ENCODE measurements at regions not wholly inside any gene's neighbourhood (a gene's known extent, or its start where the extent isn't known, plus 50 kb on each side); places are given as distances from the start of the nearest gene placed in this dataset.
"Not testable (repeated sequence)": the region's sequence is repeated elsewhere in the genome, so short reads cannot be mapped to it uniquely, and the experiment has no call there.

DNA sequence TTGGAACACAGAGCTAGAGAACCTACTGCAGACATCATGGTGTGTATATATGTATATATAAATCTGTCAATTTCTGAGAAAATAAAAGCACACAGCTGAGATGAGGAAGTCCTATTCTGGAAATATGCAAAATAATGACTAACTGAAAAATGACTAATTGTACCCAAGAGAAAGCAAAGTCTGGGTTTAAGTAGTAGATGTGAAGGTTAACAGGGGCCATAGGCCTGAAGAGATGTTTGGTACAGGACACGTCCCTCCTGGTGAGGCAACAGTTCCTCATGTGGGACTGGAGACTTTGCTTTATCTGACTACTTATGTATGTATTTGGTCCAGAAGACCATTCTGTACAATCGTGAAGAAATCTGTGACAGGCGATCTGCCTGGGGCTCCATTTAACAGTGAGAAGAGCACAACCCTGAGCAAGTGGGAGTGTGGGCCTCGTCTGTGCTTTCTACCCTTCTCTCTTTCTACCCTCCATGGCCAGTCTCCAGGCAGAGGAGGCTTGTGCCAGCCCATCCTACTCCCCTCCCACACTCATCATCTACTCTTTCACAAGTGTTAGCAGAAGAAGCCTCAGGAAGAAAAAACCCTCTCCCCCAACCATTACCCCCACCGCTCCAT, 67.5 kb downstream of the SLC41A2 start:
- H3K4me3 ChIP-seq (replicated peaks in 1 of 2; ENCODE audit: low read depth in 2 of 2, low read length in 2 of 2), result no peak overlapping the region
- TF ChIP-seq, protein P1, sequence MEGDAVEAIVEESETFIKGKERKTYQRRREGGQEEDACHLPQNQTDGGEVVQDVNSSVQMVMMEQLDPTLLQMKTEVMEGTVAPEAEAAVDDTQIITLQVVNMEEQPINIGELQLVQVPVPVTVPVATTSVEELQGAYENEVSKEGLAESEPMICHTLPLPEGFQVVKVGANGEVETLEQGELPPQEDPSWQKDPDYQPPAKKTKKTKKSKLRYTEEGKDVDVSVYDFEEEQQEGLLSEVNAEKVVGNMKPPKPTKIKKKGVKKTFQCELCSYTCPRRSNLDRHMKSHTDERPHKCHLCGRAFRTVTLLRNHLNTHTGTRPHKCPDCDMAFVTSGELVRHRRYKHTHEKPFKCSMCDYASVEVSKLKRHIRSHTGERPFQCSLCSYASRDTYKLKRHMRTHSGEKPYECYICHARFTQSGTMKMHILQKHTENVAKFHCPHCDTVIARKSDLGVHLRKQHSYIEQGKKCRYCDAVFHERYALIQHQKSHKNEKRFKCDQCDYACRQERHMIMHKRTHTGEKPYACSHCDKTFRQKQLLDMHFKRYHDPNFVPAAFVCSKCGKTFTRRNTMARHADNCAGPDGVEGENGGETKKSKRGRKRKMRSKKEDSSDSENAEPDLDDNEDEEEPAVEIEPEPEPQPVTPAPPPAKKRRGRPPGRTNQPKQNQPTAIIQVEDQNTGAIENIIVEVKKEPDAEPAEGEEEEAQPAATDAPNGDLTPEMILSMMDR (IDR thresholded peaks at IDR 0.05; ENCODE audit: low read depth, low read length), result no peak
- DNase-seq (ENCODE audit: low read depth in 2 of 2), result peak in 1 of 2 donors; percentile 31

DNA sequence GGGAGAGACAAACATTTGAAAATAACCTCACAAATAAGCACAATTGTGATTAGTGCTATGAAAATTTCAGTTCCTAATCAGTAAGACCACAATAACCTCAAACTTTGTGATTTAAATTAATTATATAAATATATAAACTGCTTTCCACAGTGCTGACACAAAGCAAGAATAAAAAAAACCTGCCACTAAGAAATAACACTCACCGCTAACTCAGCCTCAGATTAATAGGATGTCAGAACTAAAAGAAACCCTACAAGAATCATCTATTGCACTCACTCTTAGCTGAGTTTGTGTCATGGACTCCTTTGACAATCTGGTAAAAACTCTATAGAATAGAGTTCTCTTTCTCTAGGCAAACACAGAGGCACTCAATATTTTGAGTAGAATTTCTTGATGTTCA, 68.4 kb downstream of the SLC41A2 start:
- no peak for DNase-seq (ENCODE audit: low read depth in 2 of 2)
- H3K4me3 ChIP-seq (replicated peaks in 1 of 2; ENCODE audit: low read depth in 2 of 2, low read length in 2 of 2), result no peak overlapping the region
- TF ChIP-seq, protein P1 (IDR thresholded peaks at IDR 0.05; ENCODE audit: low read depth, low read length), result no peak

DNA sequence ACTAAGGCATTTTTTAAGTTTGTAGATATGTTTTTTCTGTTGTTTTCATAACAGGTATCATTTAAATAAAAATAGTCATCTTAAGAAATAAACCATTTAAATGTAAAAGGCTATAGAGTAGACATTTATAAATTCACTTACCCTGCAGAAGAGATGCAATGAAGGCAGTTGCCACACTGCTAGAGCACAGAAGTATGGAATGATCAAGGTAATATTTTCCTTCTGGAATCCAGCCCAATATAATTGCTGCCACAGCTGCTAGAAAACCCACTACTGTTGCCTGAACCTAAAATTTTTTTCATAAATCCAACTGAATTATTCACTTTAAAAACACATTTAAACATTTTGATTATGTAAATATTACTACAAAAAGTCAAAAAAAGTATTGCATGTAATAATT, 69.2 kb downstream of the SLC41A2 start:
- H3K4me3 ChIP-seq (replicated peaks in 1 of 2; ENCODE audit: low read depth in 2 of 2, low read length in 2 of 2), result no peak overlapping the region
- no peak for DNase-seq (ENCODE audit: low read depth in 2 of 2)
- TF ChIP-seq, protein P1 (IDR thresholded peaks at IDR 0.05; ENCODE audit: low read depth, low read length), result no peak

DNA sequence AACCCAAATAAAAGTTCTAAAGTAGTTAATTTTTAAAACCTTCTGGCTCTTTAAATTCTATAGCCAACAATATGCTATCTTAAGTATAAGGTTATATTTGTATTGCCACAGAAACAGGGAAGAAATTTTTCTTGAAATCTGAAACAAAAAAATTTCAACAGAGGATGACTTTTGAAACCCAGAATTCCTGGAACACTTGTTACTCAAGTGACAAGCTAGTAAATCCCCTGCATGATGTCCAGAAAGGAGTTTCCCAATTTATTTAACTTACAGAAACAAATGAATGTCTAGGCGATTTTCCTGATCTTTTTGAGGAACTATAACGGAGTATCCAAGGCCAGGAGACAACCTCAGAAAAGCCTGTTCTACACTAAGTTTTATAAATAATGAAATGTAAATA, 69.6 kb downstream of the SLC41A2 start:
- TF ChIP-seq, protein P1 (IDR thresholded peaks at IDR 0.05; ENCODE audit: low read depth, low read length), result no peak
- no peak for DNase-seq (ENCODE audit: low read depth in 2 of 2)

DNA sequence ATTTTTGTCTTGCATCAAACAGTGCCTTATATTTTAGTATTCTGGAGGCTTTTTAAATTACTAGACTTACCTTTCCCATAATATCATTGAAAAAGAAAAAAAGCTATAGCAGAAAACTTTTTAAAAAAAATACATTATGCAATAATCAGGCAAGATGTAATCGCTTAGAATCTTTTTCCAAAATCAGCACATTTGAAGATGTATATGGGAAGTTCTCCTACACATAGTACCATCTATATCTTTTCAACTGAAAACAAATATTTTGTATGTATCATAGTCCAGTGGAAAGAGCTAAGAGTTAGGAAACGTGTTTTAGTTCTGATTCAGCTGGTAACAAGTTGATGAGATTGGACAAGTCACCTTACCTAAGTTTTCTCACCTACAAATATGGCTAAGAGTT, 70.6 kb downstream of the SLC41A2 start:
- TF ChIP-seq, protein P1 (IDR thresholded peaks at IDR 0.05; ENCODE audit: low read depth, low read length), result no peak
- H3K4me3 ChIP-seq (replicated peaks in 1 of 2; ENCODE audit: low read depth in 2 of 2, low read length in 2 of 2), result no peak overlapping the region
- DNase-seq (ENCODE audit: low read depth in 2 of 2), result no peak

More for the DNA sequence above, 69.6 kb downstream of the SLC41A2 start:
- H3K4me3 ChIP-seq (replicated peaks in 1 of 2; ENCODE audit: low read depth in 2 of 2, low read length in 2 of 2), result no peak overlapping the region

DNA sequence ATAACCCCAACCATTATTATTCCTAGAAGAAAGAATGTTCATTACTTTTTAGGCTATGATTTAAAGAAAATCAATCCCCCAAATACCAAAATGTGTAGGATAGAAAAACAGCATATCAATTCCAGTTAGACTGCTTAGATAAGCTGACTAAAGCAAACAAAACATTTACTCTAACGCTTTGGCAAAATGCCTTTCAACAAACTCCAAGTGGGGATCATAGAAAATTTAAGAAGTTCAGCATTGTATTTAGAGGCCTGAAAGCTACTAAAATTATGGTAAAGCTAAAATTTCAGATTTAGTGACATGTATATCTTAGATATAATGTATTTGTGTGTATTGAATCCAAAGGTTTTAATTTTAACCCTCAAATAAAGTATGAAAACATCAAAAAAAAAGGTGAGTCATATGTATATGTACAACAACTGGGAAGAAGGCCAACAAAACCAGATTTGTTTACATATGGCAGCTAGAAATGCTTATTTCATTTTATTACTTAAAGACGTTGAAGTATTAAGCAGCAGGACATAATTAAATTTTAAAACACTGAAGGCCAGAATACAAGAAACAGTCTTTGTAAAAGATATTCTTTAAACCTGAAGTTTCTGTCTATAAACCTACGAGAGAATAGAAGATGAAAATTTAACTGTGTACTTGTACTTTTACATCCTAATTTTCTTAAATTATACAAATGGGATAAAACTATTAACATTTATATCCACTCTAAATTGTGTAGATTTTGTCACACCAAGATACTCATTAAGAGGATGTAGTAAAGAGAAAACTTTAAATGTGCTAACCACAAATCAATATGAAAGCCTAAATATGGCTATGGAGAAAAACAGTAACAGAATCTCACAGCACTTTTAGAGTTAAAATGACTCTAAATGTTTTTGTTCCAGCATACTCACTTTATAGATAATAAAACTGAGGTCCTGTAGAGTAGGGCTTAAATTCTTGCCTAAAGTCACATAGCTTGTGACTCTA, 71.4 kb downstream of the SLC41A2 start:
- DNase-seq (ENCODE audit: low read depth in 2 of 2), result peak; percentile 68 to 77
- TF ChIP-seq, protein P1 (IDR thresholded peaks at IDR 0.05; ENCODE audit: low read depth, low read length), result no peak
- no peak overlapping the region for H3K4me3 ChIP-seq (replicated peaks in 1 of 2; ENCODE audit: low read depth in 2 of 2, low read length in 2 of 2)

DNA sequence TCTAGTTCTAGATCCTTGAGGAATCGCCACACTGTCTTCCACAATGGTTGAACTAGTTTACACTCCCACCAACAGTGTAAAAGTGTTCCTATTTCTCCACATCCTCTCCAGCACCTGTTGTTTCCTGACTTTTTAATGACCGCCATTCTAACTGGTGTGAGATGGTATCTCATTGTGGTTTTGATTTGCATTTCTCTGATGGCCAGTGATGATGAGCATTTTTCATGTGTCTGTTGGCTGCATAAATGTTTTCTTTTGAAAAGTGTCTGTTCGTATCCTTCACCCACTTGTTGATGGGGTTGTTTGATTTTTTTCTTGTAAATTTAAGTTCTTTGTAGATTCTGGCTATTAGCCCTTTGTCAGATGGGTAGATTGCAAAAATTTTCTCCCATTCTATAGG, 79.2 kb downstream of the SLC41A2 start:
- not testable (repeated sequence) for DNase-seq (ENCODE audit: low read depth in 2 of 2); H3K4me3 ChIP-seq (replicated peaks in 1 of 2; ENCODE audit: low read depth in 2 of 2, low read length in 2 of 2)

Data from cardiac fibroblast (primary cell).